H1 (cell line): ENCODE measurements at regions not wholly inside any gene's neighbourhood (a gene's known extent, or its start where the extent isn't known, plus 50 kb on each side); places are given as distances from the start of the nearest gene placed in this dataset.

Source experiments
- CTCF ChIA-PET: fragments of 300-600 bp; sonication (Branson Sonifier 250); formaldehyde crosslinking; loops from one replicate; lab custom pipeline; 2021; ENCODE audit not compliant: partially characterized antibody; lab: Charles Lee
- POLR2A ChIA-PET: fragments of 300-600 bp; sonication (Branson Sonifier 250); formaldehyde crosslinking; loops from one replicate; lab custom pipeline; 2021; ENCODE audit warnings: inconsistent platforms; ENCODE audit not compliant: partially characterized antibody; lab: Charles Lee
- DNase-seq, 2 experiments: peaks; one replicate each; pipeline versions ENCODE4 v3.0.0 to v3.0.0-alpha.2; 2010 to 2022; ENCODE audit warnings: low spot score in 2 of 2, low read depth in 1 of 2, mixed read lengths in 1 of 2
- FAIRE-seq: peaks from 2 replicates; lab custom pipeline; 2011; peaks lifted over from hg19 to GRCh38; lab: Jason Lieb, UNC
- H2AFZ ChIP-seq: 2 replicates; pipeline ENCODE4 v1.8.1; 2012; ENCODE audit warnings: low read length, inconsistent platforms
- H2AK5ac ChIP-seq: 2 replicates; pipeline ENCODE4 v1.6.1; 2013; ENCODE audit warnings: low read depth, low read length
- H2BK120ac ChIP-seq: replicated peaks from 2 replicates; pipeline ENCODE3; 2013; ENCODE audit warnings: low read depth, low read length, inconsistent platforms
- H2BK12ac ChIP-seq: 2 replicates; pipeline ENCODE4 v1.6.1; 2013; ENCODE audit warnings: low read depth, low read length
- H2BK15ac ChIP-seq: 2 replicates; pipeline ENCODE4 v1.6.1; 2013; ENCODE audit warnings: low read length
- H2BK20ac ChIP-seq: 2 replicates; pipeline ENCODE4 v1.6.1; 2013; ENCODE audit warnings: low read length
- H2BK5ac ChIP-seq: 2 replicates; pipeline ENCODE4 v1.6.1; 2013; ENCODE audit warnings: low read depth, low read length
- H3K14ac ChIP-seq: 2 replicates; pipeline ENCODE4 v1.6.1; 2013; ENCODE audit warnings: inconsistent platforms; ENCODE audit not compliant: insufficient read length
- H3K18ac ChIP-seq: 2 replicates; pipeline ENCODE4 v1.6.1; 2013; ENCODE audit warnings: low read length; ENCODE audit errors: extremely low read depth
- H3K23ac ChIP-seq: 2 replicates; pipeline ENCODE4 v1.6.1; 2013; ENCODE audit warnings: inconsistent platforms; ENCODE audit not compliant: insufficient read length
- H3K23me2 ChIP-seq: 2 replicates; pipeline ENCODE4 v1.6.1; 2013; ENCODE audit warnings: low read depth, low read length
- H3K27ac ChIP-seq: 2 replicates; pipeline ENCODE4 v1.6.1; 2011; ENCODE audit warnings: low read depth, low read length, inconsistent platforms
- H3K27me3 ChIP-seq, 4 experiments: replicated peaks in 1 of 4; 1 replicate in 1 of 4; 2 replicates in 3 of 4; pipeline versions ENCODE4 v1.6.1 to v1.8.1; 2011 to 2013; ENCODE audit warnings: low read length in 3 of 4, mild to moderate bottlenecking in 3 of 4, inconsistent platforms in 2 of 4, mixed read lengths in 2 of 4, moderate library complexity in 1 of 4; ENCODE audit not compliant: control insufficient read depth in 3 of 4, insufficient read depth in 3 of 4; ENCODE audit errors: extremely low read depth in 1 of 4
- H3K36me3 ChIP-seq, 4 experiments: 2 replicates each; pipeline versions ENCODE4 v1.6.1 to v1.8.1; 2011 to 2013; ENCODE audit warnings: mild to moderate bottlenecking in 4 of 4, low read length in 3 of 4, moderate library complexity in 2 of 4, control low read depth in 1 of 4, inconsistent platforms in 1 of 4; ENCODE audit not compliant: insufficient read depth in 4 of 4, control insufficient read depth in 2 of 4
- H3K4ac ChIP-seq: replicated peaks from 2 replicates; pipeline ENCODE3; 2013; ENCODE audit warnings: low read length, low read depth, mixed read lengths, inconsistent platforms; ENCODE audit not compliant: insufficient read length
- H3K4me1 ChIP-seq, 4 experiments: replicated peaks in 1 of 4; 1 replicate in 1 of 4; 2 replicates in 3 of 4; pipeline versions ENCODE4 v1.6.1 to v1.8.1; 2011 to 2013; ENCODE audit warnings: low read length in 3 of 4, inconsistent platforms in 2 of 4, mixed read lengths in 1 of 4; ENCODE audit not compliant: insufficient read depth in 4 of 4, control insufficient read depth in 3 of 4
- H3K4me2 ChIP-seq, 2 experiments: 2 replicates each; pipeline versions ENCODE4 v1.6.1 to v1.8.1; 2011 to 2013; ENCODE audit warnings: low read depth in 2 of 2, low read length in 2 of 2, control low read depth in 1 of 2, inconsistent platforms in 1 of 2, mild to moderate bottlenecking in 1 of 2; ENCODE audit not compliant: insufficient read depth in 1 of 2
- H3K4me3 ChIP-seq, 4 experiments: fragments of 200-600, 300-600 bp in 1 of 4; sonication (generic), shearing (Covaris generic), sonication (Bioruptor Twin) in 1 of 4; 2 replicates each; pipeline versions ENCODE4 v1.5.1 to v1.8.1; 2011 to 2016; ENCODE audit warnings: low read length in 4 of 4, low read depth in 3 of 4, control low read depth in 2 of 4, inconsistent platforms in 2 of 4, mild to moderate bottlenecking in 2 of 4, mixed read lengths in 1 of 4, moderate library complexity in 1 of 4; ENCODE audit not compliant: insufficient read depth in 2 of 4; ENCODE audit errors: extremely low read depth in 1 of 4
- H3K56ac ChIP-seq: replicated peaks from 2 replicates; pipeline ENCODE3; 2013; ENCODE audit warnings: low read depth, mild to moderate bottlenecking, mixed read lengths, low read length, inconsistent platforms; ENCODE audit not compliant: insufficient read length
- H3K79me1 ChIP-seq: 2 replicates; pipeline ENCODE4 v1.6.1; 2013; ENCODE audit warnings: low read depth, low read length, control low read depth
- H3K79me2 ChIP-seq, 2 experiments: 2 replicates each; pipeline versions ENCODE4 v1.6.1 to v1.8.1; 2012 to 2013; ENCODE audit warnings: low read length in 2 of 2, mild to moderate bottlenecking in 2 of 2, inconsistent platforms in 1 of 2; ENCODE audit not compliant: insufficient read depth in 2 of 2, control insufficient read depth in 1 of 2
- H3K9ac ChIP-seq, 4 experiments: replicated peaks in 1 of 4; 1 replicate in 1 of 4; 2 replicates in 3 of 4; pipeline versions ENCODE4 v1.6.1 to v1.8.1; 2011 to 2013; ENCODE audit warnings: low read depth in 3 of 4, low read length in 3 of 4, control low read depth in 2 of 4, mild to moderate bottlenecking in 2 of 4, moderate library complexity in 2 of 4, inconsistent platforms in 1 of 4; ENCODE audit errors: extremely low read depth in 1 of 4
- H3K9me3 ChIP-seq, 2 experiments: 2 replicates each; pipeline versions ENCODE4 v1.6.1 to v1.8.1; 2012 to 2013; ENCODE audit warnings: mild to moderate bottlenecking in 2 of 2, moderate library complexity in 2 of 2, control low read depth in 1 of 2, inconsistent platforms in 1 of 2, low read depth in 1 of 2, low read length in 1 of 2, mixed read lengths in 1 of 2; ENCODE audit not compliant: insufficient read depth in 2 of 2
- H4K20me1 ChIP-seq, 2 experiments: replicated peaks in 1 of 2; 2 replicates each; pipeline versions ENCODE3 to v1.8.1; 2011 to 2013; ENCODE audit warnings: inconsistent platforms in 2 of 2, low read length in 2 of 2, mild to moderate bottlenecking in 1 of 2; ENCODE audit not compliant: insufficient read depth in 2 of 2, control insufficient read depth in 1 of 2
- H4K5ac ChIP-seq: 2 replicates; pipeline ENCODE4 v1.6.1; 2013; ENCODE audit warnings: low read length, low read depth, mixed read lengths, inconsistent platforms; ENCODE audit not compliant: insufficient read length
- H4K8ac ChIP-seq: 2 replicates; pipeline ENCODE4 v1.8.0; 2013; ENCODE audit warnings: mild to moderate bottlenecking, moderate library complexity, low read length, inconsistent platforms; ENCODE audit not compliant: insufficient read depth; ENCODE audit errors: extremely low read depth
- H4K91ac ChIP-seq: replicated peaks from 2 replicates; pipeline ENCODE3; 2013; ENCODE audit warnings: low read length, mixed read lengths, inconsistent platforms; ENCODE audit not compliant: insufficient read length
- BRCA1 ChIP-seq: IDR thresholded peaks from 2 replicates; pipeline ENCODE4 v1.6.1; 2012; ENCODE audit warnings: low read depth, low read length, improper control_type of control experiment
- CHD1 ChIP-seq: IDR thresholded peaks from 2 replicates; pipeline ENCODE4 v1.6.1; 2012; ENCODE audit warnings: low read depth, low read length, improper control_type of control experiment
- CREB1 ChIP-seq: IDR thresholded peaks from 2 replicates; pipeline ENCODE4 v1.6.1; 2012; ENCODE audit warnings: inconsistent platforms
- KDM5A ChIP-seq: fragments of 200-600 bp; IDR thresholded peaks from 2 replicates; pipeline ENCODE4 v1.7.1; 2012; ENCODE audit warnings: mild to moderate bottlenecking, low read length, inconsistent platforms, mixed read lengths
- SP2 ChIP-seq: IDR thresholded peaks from 2 replicates; pipeline ENCODE4 v1.6.1; 2012; ENCODE audit warnings: mild to moderate bottlenecking, low read length, inconsistent platforms
- SRF ChIP-seq: IDR thresholded peaks from 2 replicates; pipeline ENCODE4 v1.6.1; 2011; ENCODE audit warnings: mild to moderate bottlenecking, low read depth, low read length, moderate library complexity
- TAF1 ChIP-seq: IDR thresholded peaks from 2 replicates; pipeline ENCODE4 v1.6.1; 2011; ENCODE audit warnings: mild to moderate bottlenecking, low read depth, low read length
- ZNF274 ChIP-seq: IDR thresholded peaks from 2 replicates; pipeline ENCODE4 v1.7.0; 2012; ENCODE audit warnings: low read length, borderline replicate concordance; ENCODE audit errors: extremely low read depth
- WGBS, 2 experiments: shearing (Covaris generic) in 1 of 2; methylation state at CpG; one replicate each; pipeline versions ENCODE4 v1.1.6 to v1.1.7; 2013 to 2015; ENCODE audit warnings: low lambda C conversion rate in 2 of 2, mixed read lengths in 2 of 2, inconsistent platforms in 1 of 2, low coverage in 1 of 2, missing lambda C conversion rate in 1 of 2; ENCODE audit not compliant: insufficient replicate concordance in 2 of 2, insufficient coverage in 1 of 2, insufficient read length in 1 of 2; ENCODE audit errors: extremely low coverage in 1 of 2, missing lambda C conversion rate in 1 of 2; 5-methylcytosine and 5-hydroxymethylcytosine counted together

DNA sequence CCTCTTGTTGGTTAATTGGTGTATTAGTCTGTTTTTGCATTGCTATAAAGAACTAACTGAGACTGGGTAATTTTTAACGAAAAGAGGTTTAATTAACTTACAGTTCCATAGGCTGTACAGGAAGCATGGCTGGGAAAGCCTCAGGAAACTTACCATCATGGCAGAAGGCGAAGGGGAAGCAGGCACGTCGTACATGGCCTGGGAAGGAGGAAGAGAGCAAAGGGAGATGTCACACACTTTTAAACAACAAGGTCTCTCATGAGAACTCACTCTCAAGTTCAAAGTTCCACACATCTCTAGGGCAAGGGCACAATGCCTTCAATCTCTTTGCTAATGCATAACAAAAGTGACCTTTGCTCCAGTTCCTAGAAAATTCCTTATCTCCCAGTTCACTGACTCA lies 125.0 kb upstream of the IRX5 start:
- CTCF ChIA-PET, result interaction anchor here (1.2 kb wide), 1 partner anchor 114 kb away, joined by 3 read pairs; no protein-coding TSS in a partner anchor
- 93% methylated on average over 4 of the region's 4 CpGs; no CpG with 5 or more reads in 1 of the 2 experiments for WGBS, 2 experiments
- H3K4ac ChIP-seq, result no peak overlapping the region

More for the DNA sequence above, 125.0 kb upstream of the IRX5 start:
- peaks cover 0 to 5% (median 4%) of the 10 kb centered on the region in 4 experiments; a peak in 2 of 7 replicates for H3K4me1 ChIP-seq
- no peak for TF ChIP-seq ZNF274
- TF ChIP-seq CHD1, result no peak
- no peak for TF ChIP-seq TAF1
- TF ChIP-seq KDM5A, result no peak
- no peak for TF ChIP-seq CREB1
- TF ChIP-seq SP2, result no peak
- TF ChIP-seq BRCA1, result no peak
- no peak for TF ChIP-seq SRF
- TF ChIP-seq, all 59 proteins: peak for 0
- Histone ChIP-seq H3K27ac (no peak overlapping the region), H4K8ac (no peak overlapping the region), H3K4me3 (no peak overlapping the region), H3K14ac (no peak overlapping the region), H3K36me3 (no peaks in the 10 kb centered on the region), H2BK120ac (no peak overlapping the region), H2BK20ac (no peak overlapping the region), H3K4me2 (no peak overlapping the region), H2AFZ (no peak overlapping the region), H4K20me1 (no peaks in the 10 kb centered on the region), H3K27me3 (no peaks in the 10 kb centered on the region), H3K79me1 (no peaks in the 10 kb centered on the region), H3K79me2 (no peaks in the 10 kb centered on the region), H2BK12ac (no peak overlapping the region), H3K9ac (no peak overlapping the region), H3K9me3 (no peaks in the 10 kb centered on the region), H3K23me2 (no peaks in the 10 kb centered on the region), H3K23ac (no peak overlapping the region), H2BK5ac (no peak overlapping the region), H4K91ac (no peak overlapping the region), H2AK5ac (no peak overlapping the region), H4K5ac (no peak overlapping the region), H3K56ac (no peak overlapping the region), H3K18ac (no peak overlapping the region), H2BK15ac (no peak overlapping the region)
- DNase-seq (no peak), FAIRE-seq (no peak)
- POLR2A ChIA-PET, result interaction anchor here (0.7 kb wide), 1 partner anchor 296 kb away, joined by 3 read pairs; no protein-coding TSS in a partner anchor
